GM23248 (cell line): ENCODE measurements at regions not wholly inside any gene's neighbourhood (a gene's known extent, or its start where the extent isn't known, plus 50 kb on each side); places are given as distances from the start of the nearest gene placed in this dataset.
"Not testable (repeated sequence)": the region's sequence is repeated elsewhere in the genome, so short reads cannot be mapped to it uniquely, and the experiment has no call there.

Source experiments
- DNase-seq: peaks from one replicate; pipeline ENCODE4 v3.0.0-alpha.2; 2015
- H2AFZ ChIP-seq: fragments of 200-600 bp; sonication (generic); 2 replicates; pipeline ENCODE4 v1.6.1; 2016; ENCODE audit warnings: antibody characterized with exemption
- H3F3A ChIP-seq: fragments of 200-600 bp; sonication (generic); 2 replicates; pipeline ENCODE4 v1.6.1; 2016; ENCODE audit warnings: mild to moderate bottlenecking, antibody characterized with exemption, mixed run types; ENCODE audit not compliant: insufficient read depth
- H3K27ac ChIP-seq: fragments of 200-600 bp; sonication (generic); 2 replicates; pipeline ENCODE4 v1.5.1; 2016; ENCODE audit warnings: mild to moderate bottlenecking
- H3K27me3 ChIP-seq: fragments of 200-600 bp; sonication (generic); replicated peaks from 2 replicates; pipeline ENCODE4 v1.6.1; 2016; ENCODE audit warnings: mild to moderate bottlenecking; ENCODE audit not compliant: insufficient read depth
- H3K36me3 ChIP-seq: fragments of 200-600 bp; sonication (generic); 2 replicates; pipeline ENCODE4 v1.6.1; 2016; ENCODE audit warnings: low read depth, mild to moderate bottlenecking
- H3K4me1 ChIP-seq: fragments of 200-600 bp; sonication (generic); 2 replicates; pipeline ENCODE4 v1.6.1; 2016; ENCODE audit warnings: mild to moderate bottlenecking; ENCODE audit not compliant: insufficient read depth
- H3K4me2 ChIP-seq: fragments of 200-600 bp; sonication (generic); one replicate; pipeline ENCODE4 v1.6.1; 2016; ENCODE audit warnings: mild to moderate bottlenecking; ENCODE audit not compliant: unreplicated experiment
- H3K4me3 ChIP-seq: fragments of 200-600 bp; sonication (generic); 2 replicates; pipeline ENCODE4 v1.5.1; 2016; ENCODE audit warnings: mild to moderate bottlenecking
- H3K79me2 ChIP-seq: fragments of 200-600 bp; sonication (generic); 2 replicates; pipeline ENCODE4 v1.6.1; 2016; ENCODE audit warnings: mild to moderate bottlenecking; ENCODE audit not compliant: insufficient read depth
- H3K9ac ChIP-seq: fragments of 200-600 bp; sonication (generic); 2 replicates; pipeline ENCODE4 v1.6.1; 2016; ENCODE audit warnings: mild to moderate bottlenecking
- H3K9me2 ChIP-seq: fragments of 200-600 bp; sonication (generic); 2 replicates; pipeline ENCODE4 v1.6.1; 2016; ENCODE audit warnings: mixed run types, mild to moderate bottlenecking, moderate library complexity; ENCODE audit not compliant: insufficient read depth
- H3K9me3 ChIP-seq: fragments of 200-600 bp; sonication (generic); one replicate; pipeline ENCODE4 v1.6.1; 2017; ENCODE audit warnings: low read depth
- H4K20me1 ChIP-seq: fragments of 200-600 bp; sonication (generic); 2 replicates; pipeline ENCODE4 v1.6.0; 2016; ENCODE audit not compliant: insufficient read depth
- EZH2 ChIP-seq: fragments of 200-600 bp; sonication (generic); IDR thresholded peaks from 2 replicates; pipeline ENCODE4 v1.6.1; 2018; ENCODE audit warnings: antibody characterized with exemption, mild to moderate bottlenecking; ENCODE audit not compliant: insufficient read depth, poor library complexity, severe bottlenecking
- EZH2phosphoT487 ChIP-seq: fragments of 200-600 bp; sonication (generic); IDR thresholded peaks from 2 replicates; pipeline ENCODE4 v1.6.1; 2018; ENCODE audit warnings: antibody characterized with exemption, moderate library complexity, mild to moderate bottlenecking, low read depth; ENCODE audit not compliant: insufficient read depth
- whole genome bisulfite sequencing, 2 experiments: methylation state at CpG; one replicate each; pipeline ENCODE4 v1.1.6; 2015 to 2017; ENCODE audit warnings: low lambda C conversion rate in 2 of 2, low coverage in 1 of 2; ENCODE audit errors: missing lambda C conversion rate in 2 of 2; 5-methylcytosine and 5-hydroxymethylcytosine counted together
- in situ Hi-C: fragments of 300-500 bp; cut with MboI; formaldehyde crosslinking; loops from 2 replicates; pipeline ENCODE4 v1.15.0; 2020

DNA sequence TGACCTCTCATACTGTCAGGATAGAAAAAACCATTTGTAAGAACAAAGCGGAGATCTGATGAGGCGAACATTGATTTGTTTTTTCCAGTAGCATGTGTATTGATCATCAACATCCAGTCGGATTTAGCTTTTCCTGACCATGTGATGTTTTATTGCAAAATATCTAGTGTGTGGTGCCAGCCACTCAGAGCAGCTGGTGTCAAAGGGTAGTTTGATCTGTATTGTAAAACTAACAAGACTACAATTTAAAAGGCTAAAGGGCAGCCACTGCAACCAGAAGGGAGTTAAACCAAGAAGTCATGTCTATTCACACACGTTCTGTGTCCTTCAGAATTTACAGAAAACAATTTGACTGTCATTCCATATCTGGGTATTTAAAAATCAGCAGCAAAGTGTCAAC is 719.0 kb upstream of the FRG1 start:
- Histone ChIP-seq H3K36me3 (no peaks in the 10 kb centered on the region), H3K9me3 (no peaks in the 10 kb centered on the region), H3F3A (no peaks in the 10 kb centered on the region), H3K27ac (no peak overlapping the region), H4K20me1 (no peaks in the 10 kb centered on the region), H3K4me2 (no peak overlapping the region), H2AFZ (no peak overlapping the region), H3K9me2 (no peaks in the 10 kb centered on the region), H3K4me3 (no peak overlapping the region), H3K4me1 (no peaks in the 10 kb centered on the region), H3K79me2 (no peaks in the 10 kb centered on the region), H3K9ac (no peak overlapping the region), H3K27me3 (no peaks in the 10 kb centered on the region)
- in situ Hi-C loops = no loop called here
- TF ChIP-seq EZH2phosphoT487 (no peak), EZH2 (no peak)
- DNase-seq = no peak
- 17 to 19% methylated on average over 4 of the region's 4 CpGs for WGBS, 2 experiments

DNA sequence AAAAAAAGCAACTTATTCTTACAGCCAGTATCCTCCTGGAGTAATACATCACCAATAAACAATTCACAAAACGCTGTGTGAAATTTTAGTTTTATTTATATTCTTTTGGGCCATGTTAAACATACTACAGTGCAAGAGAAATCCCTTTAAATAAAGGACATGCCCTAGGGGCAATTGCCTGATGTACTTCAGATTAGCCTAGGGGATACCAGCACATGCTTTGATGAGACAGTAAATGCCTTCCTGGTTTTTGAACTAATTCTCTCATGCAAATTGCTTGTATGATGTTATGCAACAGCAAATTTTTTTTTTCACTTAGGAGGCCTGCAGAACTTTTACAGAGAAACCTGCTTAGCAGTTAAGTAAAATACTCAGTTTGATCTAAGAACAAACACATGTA is 711.9 kb upstream of the FRG1 start:
- no peak overlapping the region for H3K4me3 ChIP-seq
- no peaks in the 10 kb centered on the region for H3K9me2 ChIP-seq
- H3K27me3 ChIP-seq = no peaks in the 10 kb centered on the region
- no peak overlapping the region for H3K4me2 ChIP-seq
- H2AFZ ChIP-seq = no peak overlapping the region
- 0% methylated on average over 1 of the region's 1 CpG for WGBS, 2 experiments
- no peaks in the 10 kb centered on the region for H4K20me1 ChIP-seq
- no peaks in the 10 kb centered on the region for H3K9me3 ChIP-seq
- H3K36me3 ChIP-seq = no peaks in the 10 kb centered on the region
- H3K9ac ChIP-seq = no peak overlapping the region
- no peak for DNase-seq
- no peak overlapping the region for H3K27ac ChIP-seq
- in situ Hi-C loops = no loop called here
- no peaks in the 10 kb centered on the region for H3F3A ChIP-seq
- H3K79me2 ChIP-seq = no peaks in the 10 kb centered on the region
- H3K4me1 ChIP-seq = no peaks in the 10 kb centered on the region
- TF ChIP-seq EZH2 (no peak), EZH2phosphoT487 (no peak)

DNA sequence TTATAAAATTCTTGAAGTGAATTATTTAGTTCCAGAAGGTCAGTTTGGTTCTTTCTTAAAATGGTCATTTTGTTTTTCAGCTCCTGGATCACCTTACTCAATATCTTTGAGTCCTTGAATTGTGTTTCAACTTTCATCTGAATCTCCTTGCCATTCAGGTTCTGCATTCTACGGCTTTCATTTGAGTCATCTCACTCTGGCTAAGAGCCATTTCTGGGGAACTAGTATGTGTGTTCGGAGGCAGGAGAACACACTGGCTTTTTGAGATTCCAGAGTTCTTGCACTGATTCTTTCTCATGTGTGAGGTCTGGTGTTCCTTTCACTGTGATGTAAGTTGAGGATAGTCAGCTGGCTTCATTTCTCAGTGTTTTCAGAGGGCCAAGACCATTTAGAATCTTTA is 708.4 kb upstream of the FRG1 start:
- H3K27ac ChIP-seq = no peak overlapping the region
- H3K9ac ChIP-seq = no peak overlapping the region
- no peak for TF ChIP-seq EZH2
- TF ChIP-seq EZH2phosphoT487 = no peak
- no peak overlapping the region for H3K4me3 ChIP-seq
- H3K79me2 ChIP-seq = no peaks in the 10 kb centered on the region
- no peak for DNase-seq
- H3K36me3 ChIP-seq = no peaks in the 10 kb centered on the region
- in situ Hi-C loops = no loop called here
- no peaks in the 10 kb centered on the region for H3K9me3 ChIP-seq
- H3F3A ChIP-seq = no peaks in the 10 kb centered on the region
- WGBS, 2 experiments = 3 to 6% methylated on average over 2 of the region's 2 CpGs
- H3K4me1 ChIP-seq = no peaks in the 10 kb centered on the region
- no peak overlapping the region for H2AFZ ChIP-seq
- no peak overlapping the region for H3K4me2 ChIP-seq
- no peaks in the 10 kb centered on the region for H4K20me1 ChIP-seq
- no peaks in the 10 kb centered on the region for H3K9me2 ChIP-seq
- H3K27me3 ChIP-seq = no peaks in the 10 kb centered on the region

DNA sequence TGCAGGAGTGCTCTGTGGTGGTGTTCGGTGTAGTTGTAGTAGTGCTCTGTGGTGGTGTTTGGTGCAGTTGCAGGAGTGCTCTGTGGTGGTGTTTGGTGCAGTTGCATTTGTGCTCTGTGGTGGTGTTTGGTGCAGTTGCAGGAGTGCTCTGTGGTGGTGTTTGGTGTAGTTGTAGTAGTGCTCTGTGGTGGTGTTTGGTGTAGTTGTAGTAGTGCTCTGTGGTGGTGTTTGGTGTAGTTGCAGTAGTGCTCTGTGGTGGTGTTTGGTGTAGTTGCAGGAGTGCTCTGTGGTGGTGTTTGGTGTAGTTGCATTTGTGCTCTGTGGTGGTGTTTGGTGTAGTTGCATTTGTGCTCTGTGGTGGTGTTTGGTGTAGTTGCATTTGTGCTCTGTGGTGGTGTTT is 706.9 kb upstream of the FRG1 start:
- DNase-seq, H3K4me3 ChIP-seq, H4K20me1 ChIP-seq, H3K27me3 ChIP-seq, H3K9me2 ChIP-seq, H3K4me1 ChIP-seq, H3K9me3 ChIP-seq, H2AFZ ChIP-seq, H3F3A ChIP-seq, H3K27ac ChIP-seq, H3K79me2 ChIP-seq, H3K36me3 ChIP-seq, in situ Hi-C loops, H3K4me2 ChIP-seq, H3K9ac ChIP-seq: not testable (repeated sequence)
- no CpG with 5 or more reads among the region's 1 CpG for WGBS, 2 experiments

DNA sequence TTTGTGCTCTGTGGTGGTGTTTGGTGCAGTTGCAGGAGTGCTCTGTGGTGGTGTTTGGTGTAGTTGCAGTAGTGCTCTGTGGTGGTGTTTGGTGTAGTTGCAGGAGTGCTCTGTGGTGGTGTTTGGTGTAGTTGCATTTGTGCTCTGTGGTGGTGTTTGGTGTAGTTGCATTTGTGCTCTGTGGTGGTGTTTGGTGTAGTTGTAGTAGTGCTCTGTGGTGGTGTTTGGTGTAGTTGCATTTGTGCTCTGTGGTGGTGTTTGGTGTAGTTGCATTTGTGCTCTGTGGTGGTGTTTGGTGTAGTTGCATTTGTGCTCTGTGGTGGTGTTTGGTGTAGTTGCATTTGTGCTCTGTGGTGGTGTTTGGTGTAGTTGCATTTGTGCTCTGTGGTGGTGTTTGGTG is 705.7 kb upstream of the FRG1 start:
- H3K4me2 ChIP-seq, H4K20me1 ChIP-seq, H3K9me3 ChIP-seq, H3K9me2 ChIP-seq, in situ Hi-C loops, H3K27ac ChIP-seq, H3K4me3 ChIP-seq, H3K27me3 ChIP-seq, H2AFZ ChIP-seq, H3F3A ChIP-seq, H3K36me3 ChIP-seq, DNase-seq, H3K4me1 ChIP-seq, H3K9ac ChIP-seq, H3K79me2 ChIP-seq: not testable (repeated sequence)
